Left ventricle myocardium inferior (tissue), 1 donor: ENCODE measurements at regions not wholly inside any gene's neighbourhood (a gene's known extent, or its start where the extent isn't known, plus 50 kb on each side); places are given as distances from the start of the nearest gene placed in this dataset.
"Not testable (repeated sequence)": the region's sequence is repeated elsewhere in the genome, so short reads cannot be mapped to it uniquely, and the experiment has no call there.

ENCODE experiments used
- DNase-seq: peaks from one replicate; pipeline ENCODE4 v3.0.0-alpha.2; 2020
- H3K27ac ChIP-seq: fragments of 200-600 bp; replicated peaks from 2 replicates; pipeline ENCODE4 v1.8.0; 2021
- H3K27me3 ChIP-seq: fragments of 200-600 bp; 2 replicates; pipeline ENCODE4 v1.8.0; 2021; ENCODE audit warnings: low read depth
- H3K36me3 ChIP-seq: fragments of 200-600 bp; 2 replicates; pipeline ENCODE4 v1.8.0; 2021
- H3K4me1 ChIP-seq: fragments of 200-600 bp; 2 replicates; pipeline ENCODE4 v1.8.0; 2021
- H3K4me3 ChIP-seq: fragments of 200-600 bp; 2 replicates; pipeline ENCODE4 v1.8.0; 2021; ENCODE audit warnings: mild to moderate bottlenecking, moderate library complexity
- H3K9me3 ChIP-seq: fragments of 200-600 bp; replicated peaks from 2 replicates; pipeline ENCODE4 v1.8.0; 2021
- CTCF ChIP-seq: fragments of 200-600 bp; IDR thresholded peaks from 2 replicates; pipeline ENCODE4 v1.8.0; 2021; ENCODE audit warnings: antibody characterized with exemption, mild to moderate bottlenecking, borderline replicate concordance
- intact Hi-C: fragments of 100-400 bp; cut with micrococcal nuclease; formaldehyde crosslinking; loops from one replicate; pipeline ENCODE4 v1.11.0; 2022
- donor health status: DM: no; HTN: yes; CAD: no; lungs with severe emphysema.

DNA sequence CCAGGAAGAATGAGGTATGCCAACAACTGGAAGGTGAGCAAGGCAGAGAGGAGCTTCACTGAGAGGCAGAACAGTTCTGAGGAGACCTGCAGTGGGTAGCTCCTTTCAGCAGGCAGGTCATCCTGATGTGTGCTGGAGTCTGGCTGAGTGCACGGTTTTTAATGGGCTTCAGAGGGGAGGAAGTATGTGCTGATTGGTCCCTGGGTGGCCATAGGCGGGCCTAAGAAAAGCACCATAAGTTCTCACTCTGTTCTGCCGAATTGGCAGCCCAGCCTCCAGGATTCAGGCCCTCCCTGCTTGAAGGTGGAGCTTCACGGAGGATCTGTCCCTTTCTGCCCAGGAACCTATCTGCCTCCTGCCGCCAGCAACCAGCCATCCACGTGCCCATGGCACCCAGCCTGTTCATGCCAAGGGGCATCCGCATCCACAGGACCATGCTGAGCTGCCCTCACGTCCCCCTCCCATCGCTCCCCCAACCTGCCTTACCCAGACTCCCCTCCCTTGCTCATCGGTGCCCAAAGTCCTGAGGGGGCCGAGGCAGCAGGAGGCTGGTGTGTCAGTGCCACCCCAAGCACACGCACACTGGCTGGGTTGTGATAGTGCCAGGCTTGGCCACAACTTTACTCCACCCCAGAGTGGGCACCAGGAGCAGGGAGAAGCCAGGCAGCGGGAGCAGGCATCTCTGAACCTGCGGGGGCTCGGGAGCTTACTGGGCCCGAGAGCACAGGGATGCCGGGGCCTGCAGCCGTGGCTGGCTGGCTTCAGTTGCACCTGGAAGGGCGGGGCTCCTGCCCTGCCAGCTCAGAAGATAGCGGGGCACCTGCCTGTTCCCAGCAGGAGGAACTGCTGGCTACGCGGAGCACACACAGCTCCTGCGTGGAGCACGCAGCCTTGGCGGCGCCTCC is 608.4 kb upstream of the FOXG1 start:
- H3K4me3 ChIP-seq: no peak overlapping the region
- no peaks in the 10 kb centered on the region for H3K4me1 ChIP-seq
- no peak for DNase-seq
- TF ChIP-seq CTCF: no peak
- intact Hi-C loops: no loop called here
- no peaks in the 10 kb centered on the region for H3K27me3 ChIP-seq
- H3K9me3 ChIP-seq: peaks cover 4% of the 10 kb centered on the region
- H3K27ac ChIP-seq: no peak overlapping the region
- no peaks in the 10 kb centered on the region for H3K36me3 ChIP-seq

- Histone ChIP-seq H3K4me3 (no peak overlapping the region), H3K36me3 (no peaks in the 10 kb centered on the region), H3K27ac (no peak overlapping the region), H3K9me3 (peaks cover 11% of the 10 kb centered on the region), H3K27me3 (no peaks in the 10 kb centered on the region), H3K4me1 (no peaks in the 10 kb centered on the region)
- TF ChIP-seq CTCF: no peak
- intact Hi-C loops: no loop called here
- DNase-seq: no peak
These were observed 605.5 kb upstream of the FOXG1 start for GRCh38 chr14:28161040-28161439.

GRCh38 chr14:28163233-28163632 is 603.4 kb upstream of the FOXG1 start:
- no peak for TF ChIP-seq CTCF
- Histone ChIP-seq H3K9me3 (peaks cover 20% of the 10 kb centered on the region), H3K4me3 (no peak overlapping the region), H3K36me3 (no peaks in the 10 kb centered on the region), H3K27me3 (no peaks in the 10 kb centered on the region), H3K4me1 (no peaks in the 10 kb centered on the region), H3K27ac (no peak overlapping the region)
- intact Hi-C loops: no loop called here
- no peak for DNase-seq

- intact Hi-C loops: no loop called here
- no peak for TF ChIP-seq CTCF
- H3K9me3 ChIP-seq: peaks cover 26% of the 10 kb centered on the region
These were observed 602.7 kb upstream of the FOXG1 start for GRCh38 chr14:28163897-28164296.

DNA sequence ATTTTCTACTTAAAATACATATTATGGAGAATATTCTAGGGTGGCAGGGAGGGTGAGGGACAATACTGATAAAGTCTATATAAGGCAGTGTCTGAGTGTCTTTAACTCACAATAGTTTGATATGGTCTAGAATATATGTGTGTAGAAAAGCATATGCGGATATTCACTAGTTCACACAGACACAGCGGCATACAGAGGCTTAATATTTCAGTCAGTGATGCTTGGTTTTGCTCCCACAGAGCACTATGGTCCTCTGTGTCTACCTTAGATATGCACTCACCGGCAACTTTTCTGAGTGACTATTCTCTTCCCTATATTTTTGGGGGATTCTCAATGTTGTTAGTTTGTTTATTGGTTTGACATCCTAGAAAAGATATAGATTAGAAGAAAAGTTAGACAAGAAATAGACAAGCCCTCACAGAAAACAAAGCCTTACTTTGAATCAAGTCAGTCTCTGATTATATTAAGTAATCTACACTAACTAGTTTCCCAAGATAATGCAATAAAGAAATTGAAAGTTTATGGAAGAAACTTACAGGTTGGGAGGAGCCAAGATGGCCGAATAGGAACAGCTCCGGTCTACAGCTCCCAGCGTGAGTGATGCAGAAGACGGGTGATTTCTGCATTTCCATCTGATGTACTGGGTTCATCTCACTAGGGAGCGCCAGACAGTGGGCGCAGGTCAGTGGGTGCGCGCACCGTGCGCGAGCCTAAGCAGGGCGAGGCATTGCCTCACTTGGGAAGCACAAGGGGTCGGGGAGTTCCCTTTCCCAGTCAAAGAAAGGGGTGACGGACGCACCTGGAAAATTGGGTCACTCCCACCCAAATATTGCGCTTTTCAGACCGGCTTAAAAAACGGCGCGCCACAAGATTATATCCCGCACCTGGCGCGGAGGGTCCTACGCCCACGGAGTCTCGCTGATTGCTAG is 578.4 kb upstream of the FOXG1 start:
- H3K4me3 ChIP-seq, DNase-seq: not testable (repeated sequence)

More at GRCh38 chr14:28163897-28164296, 602.7 kb upstream of the FOXG1 start:
- no peaks in the 10 kb centered on the region for H3K27me3 ChIP-seq
- DNase-seq: no peak
- H3K36me3 ChIP-seq: no peaks in the 10 kb centered on the region
- H3K4me3 ChIP-seq: no peak overlapping the region
- H3K4me1 ChIP-seq: no peaks in the 10 kb centered on the region
- H3K27ac ChIP-seq: no peak overlapping the region

DNA sequence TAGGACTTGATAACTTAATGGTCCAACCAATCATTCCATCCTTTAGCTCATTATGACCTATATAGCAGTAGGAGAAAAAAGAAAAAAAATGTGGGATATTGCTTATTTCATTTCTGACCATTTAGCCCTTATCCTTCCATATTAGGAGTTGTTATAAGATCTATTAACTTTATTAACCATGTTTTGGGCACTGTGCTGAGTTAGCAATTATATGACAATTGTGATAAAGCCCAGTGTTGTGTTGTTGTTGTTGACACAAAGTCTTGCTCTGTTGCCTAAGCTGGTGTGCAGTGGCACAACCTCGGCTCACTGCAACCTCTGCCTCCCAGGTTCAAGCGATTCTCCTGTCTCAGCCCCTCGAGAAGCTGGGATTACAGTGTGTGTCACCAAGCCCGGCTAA is 569.7 kb upstream of the FOXG1 start:
- no peak overlapping the region for H3K27ac ChIP-seq
- H3K36me3 ChIP-seq: no peaks in the 10 kb centered on the region
- H3K27me3 ChIP-seq: no peaks in the 10 kb centered on the region
- peaks cover 23% of the 10 kb centered on the region for H3K9me3 ChIP-seq
- no peak for DNase-seq
- no peak overlapping the region for H3K4me3 ChIP-seq
- intact Hi-C loops: no loop called here
- H3K4me1 ChIP-seq: no peaks in the 10 kb centered on the region
- no peak for TF ChIP-seq CTCF

More for the DNA sequence above, 578.4 kb upstream of the FOXG1 start:
- H3K9me3 ChIP-seq: peaks cover 30% of the 10 kb centered on the region
- H3K27me3 ChIP-seq, H3K36me3 ChIP-seq, intact Hi-C loops, H3K27ac ChIP-seq, H3K4me1 ChIP-seq: not testable (repeated sequence)
